NCI-H2227 (cell line): ENCODE measurements at regions not wholly inside any gene's neighbourhood (a gene's known extent, or its start where the extent isn't known, plus 50 kb on each side); places are given as distances from the start of the nearest gene placed in this dataset.

Experiments
- DNase-seq: peaks from one replicate; lab custom pipeline; 2025; ENCODE audit not compliant: unreplicated experiment; lab: John Stamatoyannopoulos, UW

- no peak for DNase-seq
Observed at GRCh38 chr12:18897823-18898222, 159.9 kb downstream of the CAPZA3 start.

- no peak for DNase-seq
Observed at GRCh38 chr12:18898470-18898869, 160.6 kb downstream of the CAPZA3 start.

- DNase-seq, result no peak
Observed at GRCh38 chr12:18899162-18899561, 161.2 kb downstream of the CAPZA3 start.

GRCh38 chr12:18899678-18900317 is 161.9 kb downstream of the CAPZA3 start:
- no peak for DNase-seq

- no peak for DNase-seq
Observed at GRCh38 chr12:18905134-18905533, 167.2 kb downstream of the CAPZA3 start.

- DNase-seq, result no peak
Observed at GRCh38 chr12:18906395-18906794, 168.5 kb downstream of the CAPZA3 start.

- DNase-seq, result no peak
Observed at GRCh38 chr12:18907127-18907526, 169.2 kb downstream of the CAPZA3 start.

- no peak for DNase-seq
Observed at GRCh38 chr12:18907728-18908127, 169.8 kb downstream of the CAPZA3 start.

- no peak for DNase-seq
Observed at GRCh38 chr12:18908191-18908590, 170.3 kb downstream of the CAPZA3 start.

- no peak for DNase-seq
Observed at GRCh38 chr12:18919871-18920511, 182.1 kb downstream of the CAPZA3 start.

- DNase-seq, result no peak
Observed at GRCh38 chr12:18922851-18923250, 184.9 kb downstream of the CAPZA3 start.

- DNase-seq, result no peak
Observed at GRCh38 chr12:18923721-18924120, 185.8 kb downstream of the CAPZA3 start.

- DNase-seq, result peak; percentile 60
Observed at GRCh38 chr12:18926188-18926587, 188.3 kb downstream of the CAPZA3 start.

GRCh38 chr12:18932211-18932610 is 194.3 kb downstream of the CAPZA3 start:
- no peak for DNase-seq

GRCh38 chr12:18932715-18933114 is 194.8 kb downstream of the CAPZA3 start:
- DNase-seq, result no peak

- DNase-seq, result no peak
Observed at GRCh38 chr12:18935371-18935965, 194.1 kb upstream of the PLEKHA5 start.

- DNase-seq, result no peak
Observed at GRCh38 chr12:18939051-18939450, 190.5 kb upstream of the PLEKHA5 start.

- DNase-seq, result no peak
Observed at GRCh38 chr12:18942669-18943068, 186.9 kb upstream of the PLEKHA5 start.

GRCh38 chr12:18943200-18943599 is 186.3 kb upstream of the PLEKHA5 start:
- DNase-seq, result no peak

- no peak for DNase-seq
Observed at GRCh38 chr12:18946106-18946505, 183.4 kb upstream of the PLEKHA5 start.

GRCh38 chr12:18951218-18951617 is 178.3 kb upstream of the PLEKHA5 start:
- peak; percentile 40 for DNase-seq

GRCh38 chr12:18953505-18953904 is 176.0 kb upstream of the PLEKHA5 start:
- DNase-seq, result no peak

GRCh38 chr12:18955594-18955993 is 173.9 kb upstream of the PLEKHA5 start:
- DNase-seq, result no peak
